ENCODE measurements at regions not wholly inside any gene's neighbourhood (a gene's known extent, or its start where the extent isn't known, plus 50 kb on each side); places are given as distances from the start of the nearest gene placed in this dataset.

GRCh38 chr7:124497176-124497575 lies 268.4 kb downstream of the GPR37 start:
- no peaks in the 10 kb centered on the region for H3K4me1 ChIP-seq (ENCODE audit: control insufficient read depth in 2 of 2, insufficient read depth in 2 of 2, low read length in 2 of 2)
- H3K4me3 ChIP-seq (ENCODE audit: low read length in 2 of 2): no peak overlapping the region
- DNase-seq (ENCODE audit: low read depth in 6 of 9, low spot score in 9 of 9): no peak
- H3K27me3 ChIP-seq (ENCODE audit: control insufficient read depth in 2 of 2, insufficient read depth in 1 of 2, low read length in 1 of 2): no peaks in the 10 kb centered on the region
- no peaks in the 10 kb centered on the region for H3K9me3 ChIP-seq (ENCODE audit: control insufficient read depth in 2 of 2, insufficient read depth in 1 of 2, low read length in 1 of 2)
- 84% methylated on average over 3 of the region's 3 CpGs for WGBS
- no peaks in the 10 kb centered on the region for H3K36me3 ChIP-seq (ENCODE audit: control insufficient read depth in 2 of 2, insufficient read depth in 2 of 2, low read length in 1 of 2)
- no peak overlapping the region for H3K27ac ChIP-seq (ENCODE audit: low read depth in 1 of 2, low read length in 1 of 2)

- no peak overlapping the region for H3K4me3 ChIP-seq (ENCODE audit: low read length in 2 of 2)
- H3K9me3 ChIP-seq (ENCODE audit: control insufficient read depth in 2 of 2, insufficient read depth in 1 of 2, low read length in 1 of 2): no peaks in the 10 kb centered on the region
- H3K27me3 ChIP-seq (ENCODE audit: control insufficient read depth in 2 of 2, insufficient read depth in 1 of 2, low read length in 1 of 2): no peaks in the 10 kb centered on the region
- no peaks in the 10 kb centered on the region for H3K4me1 ChIP-seq (ENCODE audit: control insufficient read depth in 2 of 2, insufficient read depth in 2 of 2, low read length in 2 of 2)
- DNase-seq (ENCODE audit: low read depth in 6 of 9, low spot score in 9 of 9): no peak
- H3K27ac ChIP-seq (ENCODE audit: low read depth in 1 of 2, low read length in 1 of 2): no peak overlapping the region
- no peaks in the 10 kb centered on the region for H3K36me3 ChIP-seq (ENCODE audit: control insufficient read depth in 2 of 2, insufficient read depth in 2 of 2, low read length in 1 of 2)
- 66% methylated on average over 3 of the region's 3 CpGs for WGBS
These were observed 275.7 kb downstream of the GPR37 start for GRCh38 chr7:124489925-124490324.

GRCh38 chr7:124489082-124489819 lies 276.3 kb downstream of the GPR37 start:
- Histone ChIP-seq H3K9me3 (ENCODE audit: control insufficient read depth in 2 of 2, insufficient read depth in 1 of 2, low read length in 1 of 2) (no peaks in the 10 kb centered on the region), H3K27ac (ENCODE audit: low read depth in 1 of 2, low read length in 1 of 2) (no peak overlapping the region), H3K27me3 (ENCODE audit: control insufficient read depth in 2 of 2, insufficient read depth in 1 of 2, low read length in 1 of 2) (no peaks in the 10 kb centered on the region), H3K36me3 (ENCODE audit: control insufficient read depth in 2 of 2, insufficient read depth in 2 of 2, low read length in 1 of 2) (no peaks in the 10 kb centered on the region), H3K4me1 (ENCODE audit: control insufficient read depth in 2 of 2, insufficient read depth in 2 of 2, low read length in 2 of 2) (no peaks in the 10 kb centered on the region), H3K4me3 (ENCODE audit: low read length in 2 of 2) (no peak overlapping the region)
- WGBS: 82% methylated on average over 5 of the region's 5 CpGs
- no peak for DNase-seq (ENCODE audit: low read depth in 6 of 9, low spot score in 9 of 9)

- WGBS: 92% methylated on average over 2 of the region's 2 CpGs
- Histone ChIP-seq H3K9me3 (ENCODE audit: control insufficient read depth in 2 of 2, insufficient read depth in 1 of 2, low read length in 1 of 2) (peaks cover 0 to 9% of the 10 kb centered on the region in 2 donors), H3K4me3 (ENCODE audit: low read length in 2 of 2) (no peak overlapping the region), H3K36me3 (ENCODE audit: control insufficient read depth in 2 of 2, insufficient read depth in 2 of 2, low read length in 1 of 2) (no peaks in the 10 kb centered on the region), H3K27me3 (ENCODE audit: control insufficient read depth in 2 of 2, insufficient read depth in 1 of 2, low read length in 1 of 2) (no peaks in the 10 kb centered on the region), H3K4me1 (ENCODE audit: control insufficient read depth in 2 of 2, insufficient read depth in 2 of 2, low read length in 2 of 2) (no peaks in the 10 kb centered on the region), H3K27ac (ENCODE audit: low read depth in 1 of 2, low read length in 1 of 2) (no peak overlapping the region)
- DNase-seq (ENCODE audit: low read depth in 6 of 9, low spot score in 9 of 9): no peak
These were observed 283.4 kb downstream of the GPR37 start for GRCh38 chr7:124482229-124482628.

- no peak for DNase-seq (ENCODE audit: low read depth in 6 of 9, low spot score in 9 of 9)
- H3K4me1 ChIP-seq (ENCODE audit: control insufficient read depth in 2 of 2, insufficient read depth in 2 of 2, low read length in 2 of 2): no peaks in the 10 kb centered on the region
- 97% methylated on average over 23 of the region's 23 CpGs for WGBS
- H3K27ac ChIP-seq (ENCODE audit: low read depth in 1 of 2, low read length in 1 of 2): no peak overlapping the region
- no peak overlapping the region for H3K4me3 ChIP-seq (ENCODE audit: low read length in 2 of 2)
- H3K36me3 ChIP-seq (ENCODE audit: control insufficient read depth in 2 of 2, insufficient read depth in 2 of 2, low read length in 1 of 2): no peaks in the 10 kb centered on the region
- H3K27me3 ChIP-seq (ENCODE audit: control insufficient read depth in 2 of 2, insufficient read depth in 1 of 2, low read length in 1 of 2): no peaks in the 10 kb centered on the region
- peaks cover 0 to 9% of the 10 kb centered on the region in 2 donors for H3K9me3 ChIP-seq (ENCODE audit: control insufficient read depth in 2 of 2, insufficient read depth in 1 of 2, low read length in 1 of 2)
These were observed 284.7 kb downstream of the GPR37 start for GRCh38 chr7:124480821-124481290.

- H3K27ac ChIP-seq (ENCODE audit: low read depth in 1 of 2, low read length in 1 of 2): no peak overlapping the region
- peaks cover 0 to 9% of the 10 kb centered on the region in 2 donors for H3K9me3 ChIP-seq (ENCODE audit: control insufficient read depth in 2 of 2, insufficient read depth in 1 of 2, low read length in 1 of 2)
- H3K27me3 ChIP-seq (ENCODE audit: control insufficient read depth in 2 of 2, insufficient read depth in 1 of 2, low read length in 1 of 2): no peaks in the 10 kb centered on the region
- H3K4me1 ChIP-seq (ENCODE audit: control insufficient read depth in 2 of 2, insufficient read depth in 2 of 2, low read length in 2 of 2): no peaks in the 10 kb centered on the region
- no peak overlapping the region for H3K4me3 ChIP-seq (ENCODE audit: low read length in 2 of 2)
- no peak for DNase-seq (ENCODE audit: low read depth in 6 of 9, low spot score in 9 of 9)
- H3K36me3 ChIP-seq (ENCODE audit: control insufficient read depth in 2 of 2, insufficient read depth in 2 of 2, low read length in 1 of 2): no peaks in the 10 kb centered on the region
- 94% methylated on average over 24 of the region's 24 CpGs for WGBS
These were observed 285.4 kb downstream of the GPR37 start for GRCh38 chr7:124480036-124480820.

GRCh38 chr7:124462249-124462648 lies 303.3 kb downstream of the GPR37 start:
- 79% methylated on average over 1 of the region's 1 CpG for WGBS
- DNase-seq (ENCODE audit: low read depth in 6 of 9, low spot score in 9 of 9): no peak
- Histone ChIP-seq H3K27me3 (ENCODE audit: control insufficient read depth in 2 of 2, insufficient read depth in 1 of 2, low read length in 1 of 2) (no peaks in the 10 kb centered on the region), H3K36me3 (ENCODE audit: control insufficient read depth in 2 of 2, insufficient read depth in 2 of 2, low read length in 1 of 2) (no peaks in the 10 kb centered on the region), H3K27ac (ENCODE audit: low read depth in 1 of 2, low read length in 1 of 2) (no peak overlapping the region), H3K4me1 (ENCODE audit: control insufficient read depth in 2 of 2, insufficient read depth in 2 of 2, low read length in 2 of 2) (no peaks in the 10 kb centered on the region), H3K4me3 (ENCODE audit: low read length in 2 of 2) (no peak overlapping the region), H3K9me3 (ENCODE audit: control insufficient read depth in 2 of 2, insufficient read depth in 1 of 2, low read length in 1 of 2) (no peaks in the 10 kb centered on the region)

- Histone ChIP-seq H3K4me3 (ENCODE audit: low read length in 2 of 2) (no peak overlapping the region), H3K27ac (ENCODE audit: low read depth in 1 of 2, low read length in 1 of 2) (no peak overlapping the region), H3K36me3 (ENCODE audit: control insufficient read depth in 2 of 2, insufficient read depth in 2 of 2, low read length in 1 of 2) (no peaks in the 10 kb centered on the region), H3K4me1 (ENCODE audit: control insufficient read depth in 2 of 2, insufficient read depth in 2 of 2, low read length in 2 of 2) (no peaks in the 10 kb centered on the region), H3K27me3 (ENCODE audit: control insufficient read depth in 2 of 2, insufficient read depth in 1 of 2, low read length in 1 of 2) (no peaks in the 10 kb centered on the region), H3K9me3 (ENCODE audit: control insufficient read depth in 2 of 2, insufficient read depth in 1 of 2, low read length in 1 of 2) (no peaks in the 10 kb centered on the region)
- DNase-seq (ENCODE audit: low read depth in 6 of 9, low spot score in 9 of 9): no peak
- 77% methylated on average over 2 of the region's 2 CpGs for WGBS
These were observed 305.0 kb downstream of the GPR37 start for GRCh38 chr7:124460555-124460954.

- no peaks in the 10 kb centered on the region for H3K4me1 ChIP-seq (ENCODE audit: control insufficient read depth in 2 of 2, insufficient read depth in 2 of 2, low read length in 2 of 2)
- H3K36me3 ChIP-seq (ENCODE audit: control insufficient read depth in 2 of 2, insufficient read depth in 2 of 2, low read length in 1 of 2): no peaks in the 10 kb centered on the region
- 99% methylated on average over 1 of the region's 1 CpG for WGBS
- H3K27ac ChIP-seq (ENCODE audit: low read depth in 1 of 2, low read length in 1 of 2): no peak overlapping the region
- H3K4me3 ChIP-seq (ENCODE audit: low read length in 2 of 2): no peak overlapping the region
- no peaks in the 10 kb centered on the region for H3K27me3 ChIP-seq (ENCODE audit: control insufficient read depth in 2 of 2, insufficient read depth in 1 of 2, low read length in 1 of 2)
- no peak for DNase-seq (ENCODE audit: low read depth in 6 of 9, low spot score in 9 of 9)
- no peaks in the 10 kb centered on the region for H3K9me3 ChIP-seq (ENCODE audit: control insufficient read depth in 2 of 2, insufficient read depth in 1 of 2, low read length in 1 of 2)
These were observed 305.5 kb downstream of the GPR37 start for GRCh38 chr7:124460056-124460450.

Data from thymus (tissue), 11 donors.